Kidney epithelial cell (primary cell): ENCODE measurements at regions not wholly inside any gene's neighbourhood (a gene's known extent, or its start where the extent isn't known, plus 50 kb on each side); places are given as distances from the start of the nearest gene placed in this dataset.

Experiments used
- DNase-seq: peaks from one replicate; pipeline ENCODE4 v3.0.0-alpha.2; 2010; ENCODE audit warnings: low read depth
- H3K27me3 ChIP-seq: 2 replicates; pipeline ENCODE4 v1.6.0; 2011; ENCODE audit warnings: low read length; ENCODE audit not compliant: control insufficient read depth, insufficient read depth
- H3K36me3 ChIP-seq: 2 replicates; pipeline ENCODE4 v1.5.1; 2011; ENCODE audit warnings: low read length; ENCODE audit not compliant: control insufficient read depth, insufficient read depth
- H3K4me3 ChIP-seq: 2 replicates; pipeline ENCODE4 v1.5.1; 2011; ENCODE audit warnings: low read depth, mild to moderate bottlenecking, control low read depth, low read length
- CTCF ChIP-seq: IDR thresholded peaks from 2 replicates; pipeline ENCODE4 v1.5.1; 2011; ENCODE audit warnings: mild to moderate bottlenecking, moderate library complexity, low read length, control low read depth, inconsistent platforms; ENCODE audit not compliant: insufficient read depth, poor library complexity, severe bottlenecking

- no peak for DNase-seq
- no peak overlapping the region for H3K4me3 ChIP-seq
- H3K36me3 ChIP-seq = no peaks in the 10 kb centered on the region
- no peak for TF ChIP-seq CTCF
- H3K27me3 ChIP-seq = no peaks in the 10 kb centered on the region
Observed at GRCh38 chr11:13905137-13905781, 57.3 kb upstream of the SPON1 start.

DNA sequence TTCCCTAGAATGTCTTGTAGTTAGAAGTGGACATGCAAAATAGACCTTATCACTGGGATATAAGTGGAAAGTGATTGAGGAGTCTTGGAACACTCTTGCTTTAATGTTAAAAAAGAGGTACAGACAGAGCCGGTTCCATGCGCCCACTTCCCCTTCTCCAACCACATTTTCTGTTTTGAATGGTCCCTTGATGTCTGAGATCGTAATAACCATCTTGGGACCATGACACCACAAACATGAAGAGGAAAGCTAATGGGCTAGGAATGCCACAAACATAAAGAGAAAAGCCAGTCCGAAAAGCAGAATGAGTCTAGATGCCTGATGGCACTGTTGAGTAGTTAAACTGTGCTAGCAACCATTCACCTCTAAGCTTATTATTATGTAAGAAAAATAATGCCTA is 54.8 kb upstream of the SPON1 start:
- no peak for TF ChIP-seq CTCF
- Histone ChIP-seq H3K36me3 (no peaks in the 10 kb centered on the region), H3K27me3 (no peaks in the 10 kb centered on the region), H3K4me3 (no peak overlapping the region)
- no peak for DNase-seq

GRCh38 chr11:13908535-13908934 is 54.0 kb upstream of the SPON1 start:
- H3K27me3 ChIP-seq = no peaks in the 10 kb centered on the region
- H3K36me3 ChIP-seq = no peaks in the 10 kb centered on the region
- no peak for DNase-seq
- no peak for TF ChIP-seq CTCF
- no peak overlapping the region for H3K4me3 ChIP-seq
